ENCODE measurements at regions not wholly inside any gene's neighbourhood (a gene's known extent, or its start where the extent isn't known, plus 50 kb on each side); places are given as distances from the start of the nearest gene placed in this dataset.

DNA sequence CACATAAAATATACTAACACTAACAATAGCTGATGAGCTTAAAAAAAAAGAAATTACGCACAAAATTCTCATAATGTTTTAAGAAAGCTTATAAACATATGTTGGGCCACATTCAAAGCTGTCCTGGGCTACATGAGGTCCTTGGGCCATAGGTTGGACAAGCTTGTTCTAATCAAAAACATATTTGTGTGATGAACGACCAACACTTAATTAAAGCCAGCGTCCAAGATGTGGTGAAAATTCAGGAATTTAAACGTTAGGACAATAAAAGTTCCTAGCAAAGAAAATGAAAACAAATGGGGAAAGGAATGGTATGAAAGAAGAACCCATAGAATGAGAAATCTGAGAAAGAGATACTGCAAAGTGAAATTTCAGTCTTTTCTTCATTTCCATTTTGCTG lies 429.6 kb upstream of the DMAC1 start:
- no peak overlapping the region for H3K27ac ChIP-seq
- DNase-seq (ENCODE audit: low spot score): no peak
- H3K4me3 ChIP-seq: no peak overlapping the region
- TF ChIP-seq CTCF (IDR thresholded peaks at IDR 0.05): no peak

- Histone ChIP-seq H3K27ac (no peak overlapping the region), H3K4me3 (no peak overlapping the region)
- DNase-seq (ENCODE audit: low spot score): no peak
- TF ChIP-seq CTCF (IDR thresholded peaks at IDR 0.05): no peak
Observed at GRCh38 chr9:8224381-8224801, 424.8 kb upstream of the DMAC1 start.

DNA sequence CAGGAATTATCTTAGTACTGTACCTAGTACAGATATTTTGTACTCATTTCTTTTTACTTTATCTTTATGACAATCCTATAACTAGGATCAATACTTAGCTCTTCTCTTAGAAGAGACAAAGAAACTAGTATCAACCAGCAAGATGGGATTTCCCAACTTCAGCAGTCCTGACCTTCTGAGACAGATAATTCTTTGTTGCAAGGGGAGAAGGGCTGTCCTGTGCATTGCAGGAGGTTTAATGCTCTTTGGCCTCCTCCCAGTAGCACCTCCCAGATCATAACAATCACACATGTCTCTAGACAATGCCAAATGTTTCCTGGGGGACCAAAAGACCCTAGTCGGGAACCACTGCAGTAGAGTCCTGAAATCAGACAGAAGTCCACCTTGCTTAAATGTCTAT lies 424.3 kb upstream of the DMAC1 start:
- Histone ChIP-seq H3K4me3 (no peak overlapping the region), H3K27ac (no peak overlapping the region)
- TF ChIP-seq CTCF (IDR thresholded peaks at IDR 0.05): no peak
- DNase-seq (ENCODE audit: low spot score): no peak

GRCh38 chr9:8221462-8221861 lies 421.9 kb upstream of the DMAC1 start:
- Histone ChIP-seq H3K27ac (no peak overlapping the region), H3K4me3 (no peak overlapping the region)
- no peak for DNase-seq (ENCODE audit: low spot score)
- TF ChIP-seq CTCF (IDR thresholded peaks at IDR 0.05): no peak

DNA sequence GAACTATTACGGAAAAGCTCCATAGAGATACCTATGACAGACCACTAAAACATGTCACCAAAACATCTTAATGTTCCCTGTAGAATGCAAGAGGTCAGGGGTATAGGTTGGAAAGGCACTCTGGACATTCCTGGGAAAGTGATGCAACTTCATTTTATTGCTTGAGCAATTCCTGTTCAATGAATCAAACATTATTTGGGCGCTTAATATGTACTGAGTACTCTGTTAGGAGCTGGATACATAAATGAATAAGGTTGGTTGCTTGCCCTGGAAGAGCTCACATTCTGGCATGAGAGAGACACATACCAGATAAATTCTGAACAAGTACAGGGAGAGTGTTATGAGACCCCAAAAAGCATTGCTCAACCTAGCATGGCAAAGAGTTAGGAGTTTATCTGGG lies 408.9 kb upstream of the DMAC1 start:
- DNase-seq (ENCODE audit: low spot score): no peak
- TF ChIP-seq CTCF (IDR thresholded peaks at IDR 0.05): no peak
- Histone ChIP-seq H3K4me3 (no peak overlapping the region), H3K27ac (no peak overlapping the region)

DNA sequence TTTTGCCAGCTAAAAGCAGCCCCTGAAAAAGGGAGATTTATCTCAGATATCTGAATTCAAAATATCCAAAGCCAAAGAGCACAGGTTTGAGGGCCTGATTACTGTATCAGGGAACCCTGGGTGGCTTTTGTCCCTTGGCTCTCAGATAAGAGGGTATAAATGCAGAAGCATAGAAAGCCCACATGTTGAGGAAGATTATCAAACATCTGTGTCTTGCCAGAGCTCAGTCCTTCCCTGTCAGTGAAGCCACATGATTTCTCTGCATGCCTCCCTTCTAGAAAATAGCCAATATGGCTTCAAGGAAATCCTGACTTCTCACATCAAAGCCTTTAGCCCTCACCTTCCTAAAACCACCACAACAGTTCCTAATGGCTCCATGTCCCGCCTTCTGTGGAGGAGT lies 408.0 kb upstream of the DMAC1 start:
- TF ChIP-seq CTCF (IDR thresholded peaks at IDR 0.05): no peak
- no peak overlapping the region for H3K27ac ChIP-seq
- no peak for DNase-seq (ENCODE audit: low spot score)
- H3K4me3 ChIP-seq: no peak overlapping the region

GRCh38 chr9:8206720-8207119 lies 407.1 kb upstream of the DMAC1 start:
- peak overlapping the region in 1 of 2 donors; percentile 39 for H3K27ac ChIP-seq
- TF ChIP-seq CTCF (IDR thresholded peaks at IDR 0.05): no peak
- no peak for DNase-seq (ENCODE audit: low spot score)
- H3K4me3 ChIP-seq: no peak overlapping the region

All from coronary artery (tissue), 2 donors.